NCI-H748 (cell line): ENCODE measurements at regions not wholly inside any gene's neighbourhood (a gene's known extent, or its start where the extent isn't known, plus 50 kb on each side); places are given as distances from the start of the nearest gene placed in this dataset.
"Not testable (repeated sequence)": the region's sequence is repeated elsewhere in the genome, so short reads cannot be mapped to it uniquely, and the experiment has no call there.

Source experiments
- DNase-seq: peaks from one replicate; lab custom pipeline; 2025; ENCODE audit not compliant: unreplicated experiment; lab: John Stamatoyannopoulos, UW

- no peak for DNase-seq
Measured at GRCh38 chr2:208674919-208675318, 268.3 kb downstream of the PTH2R start.

- not testable (repeated sequence) for DNase-seq
Measured at GRCh38 chr2:208685929-208686328, 279.3 kb downstream of the PTH2R start.

DNA sequence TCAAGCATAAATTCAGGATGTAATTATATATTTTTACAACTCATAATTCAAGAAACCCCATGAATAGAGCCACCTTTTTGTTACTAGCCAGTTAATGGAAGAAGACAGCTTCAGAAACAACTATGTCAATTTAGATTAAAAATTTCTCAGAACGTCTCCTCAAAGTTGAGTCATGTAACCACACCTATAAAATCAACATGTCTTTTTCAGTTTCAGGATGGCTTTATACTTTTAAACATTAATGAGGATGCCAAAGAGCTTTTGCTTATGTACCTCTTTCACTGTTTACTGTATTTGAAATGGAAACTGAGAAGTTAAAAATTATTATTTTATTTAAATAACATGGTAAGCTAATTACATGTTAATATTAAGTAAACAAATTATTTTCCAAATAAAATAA is 280.1 kb downstream of the PTH2R start:
- DNase-seq, result no peak

- not testable (repeated sequence) for DNase-seq
Measured at GRCh38 chr2:208687720-208688119, 281.1 kb downstream of the PTH2R start.

DNA sequence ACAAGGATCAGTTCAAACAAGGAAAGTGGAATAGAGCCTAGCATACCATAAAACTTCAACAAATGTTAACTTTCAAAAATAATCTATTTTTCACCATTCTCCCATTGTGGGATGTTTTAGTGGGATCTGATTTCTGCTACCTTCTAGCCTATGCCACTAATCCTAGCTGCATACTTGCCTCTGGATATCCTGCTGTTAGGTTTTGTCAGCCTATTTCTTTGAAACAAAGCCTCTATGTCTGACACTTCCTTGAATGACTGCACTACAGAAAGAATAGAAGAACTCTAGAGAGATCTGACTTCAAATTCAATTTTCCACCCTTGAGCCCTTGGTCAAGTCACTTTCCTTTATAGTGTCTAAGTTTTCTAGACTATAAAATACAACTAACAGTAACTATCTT is 291.5 kb downstream of the PTH2R start:
- no peak for DNase-seq

GRCh38 chr2:208708486-208708885 is 301.9 kb downstream of the PTH2R start:
- DNase-seq, result peak; percentile 81

DNA sequence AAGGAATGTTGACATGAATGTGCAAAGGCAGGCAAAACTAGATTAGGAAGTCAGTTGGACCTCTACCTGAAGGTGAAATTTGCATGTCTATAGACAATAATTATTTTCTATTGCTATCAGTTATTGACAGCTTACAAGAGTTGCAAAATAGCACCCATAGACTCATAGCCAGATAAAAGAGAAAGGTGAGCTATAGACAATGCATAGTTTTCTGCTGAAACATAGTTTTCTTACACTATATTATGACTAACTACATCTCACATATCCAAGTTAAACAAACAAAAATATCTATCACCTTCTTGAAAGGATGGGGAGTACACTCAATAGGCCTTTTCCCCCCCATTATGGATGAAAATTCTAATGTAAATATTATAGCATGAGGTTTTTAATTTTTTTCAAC is 305.0 kb downstream of the PTH2R start:
- no peak for DNase-seq

DNA sequence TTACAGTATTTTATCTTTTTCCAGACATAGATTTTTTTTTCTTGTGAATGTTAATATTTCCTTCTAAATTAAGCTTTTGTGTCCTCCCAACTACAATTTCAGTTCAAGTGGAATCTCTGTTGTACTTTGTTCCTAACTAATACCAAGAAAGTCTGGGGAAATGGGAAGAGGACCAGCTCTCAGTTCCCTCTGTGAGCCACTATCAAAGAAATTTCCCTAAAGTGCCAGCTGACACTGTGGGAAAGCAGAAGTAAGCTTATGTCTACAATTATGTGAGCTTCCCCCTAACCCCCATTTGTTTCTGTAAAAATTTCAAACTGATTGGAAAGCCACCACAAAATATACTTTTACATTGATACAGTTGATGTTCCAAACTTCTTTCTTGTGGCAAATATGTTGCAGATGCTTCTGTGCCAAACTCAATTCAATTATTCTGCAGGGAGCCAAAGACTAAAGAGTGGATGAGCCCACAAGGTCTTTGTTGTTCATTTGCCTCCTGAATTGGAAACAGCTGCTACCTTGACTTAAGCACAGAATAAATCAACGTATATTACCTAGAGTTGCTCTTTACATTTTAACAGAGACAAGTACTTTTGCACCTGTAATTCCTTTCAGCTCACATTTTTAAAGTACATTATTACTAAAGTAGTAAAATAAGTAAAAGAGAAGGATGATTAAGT is 306.6 kb downstream of the PTH2R start:
- peak; percentile 83 for DNase-seq

DNA sequence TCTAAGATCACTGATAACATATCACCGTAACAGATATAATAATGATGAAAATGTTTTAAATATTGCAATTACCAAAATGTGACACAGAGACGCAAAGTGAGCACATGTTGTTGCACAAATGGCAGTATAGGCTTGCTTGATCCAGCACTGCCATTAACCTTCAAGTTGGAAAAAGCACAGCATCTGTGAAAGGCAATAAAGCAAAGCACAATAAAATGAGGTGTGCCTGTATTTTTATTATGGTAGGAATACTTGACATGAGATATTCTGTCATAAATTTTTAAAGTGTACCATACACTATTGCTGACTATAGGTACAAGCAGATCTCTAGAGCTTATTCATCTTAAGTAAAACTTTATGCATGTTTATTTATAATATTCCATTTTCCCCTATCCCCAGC is 312.2 kb downstream of the PTH2R start:
- DNase-seq, result no peak

- DNase-seq, result no peak
Measured at GRCh38 chr2:208722731-208723130, 316.1 kb downstream of the PTH2R start.

DNA sequence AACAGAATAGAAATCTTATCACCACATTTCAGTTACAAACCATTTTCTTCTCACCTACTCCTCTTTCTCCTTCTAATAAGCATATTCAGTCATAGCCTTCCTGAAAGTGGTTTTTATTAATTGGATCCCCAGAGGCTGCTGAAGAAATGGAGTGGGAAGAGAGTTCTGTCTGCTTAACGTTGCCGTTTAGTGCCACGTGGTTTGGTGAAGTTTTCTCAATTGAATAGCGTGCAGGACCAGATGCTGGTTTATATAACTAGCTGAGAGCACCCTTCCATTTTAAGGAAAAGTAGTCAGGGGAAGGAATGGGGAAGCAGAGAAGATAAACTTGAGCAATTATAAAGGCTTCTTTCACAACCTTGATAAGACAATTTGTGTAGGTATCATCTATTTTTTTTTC is 318.7 kb downstream of the PTH2R start:
- DNase-seq, result no peak

GRCh38 chr2:208726242-208726641 is 319.6 kb downstream of the PTH2R start:
- DNase-seq, result no peak

DNA sequence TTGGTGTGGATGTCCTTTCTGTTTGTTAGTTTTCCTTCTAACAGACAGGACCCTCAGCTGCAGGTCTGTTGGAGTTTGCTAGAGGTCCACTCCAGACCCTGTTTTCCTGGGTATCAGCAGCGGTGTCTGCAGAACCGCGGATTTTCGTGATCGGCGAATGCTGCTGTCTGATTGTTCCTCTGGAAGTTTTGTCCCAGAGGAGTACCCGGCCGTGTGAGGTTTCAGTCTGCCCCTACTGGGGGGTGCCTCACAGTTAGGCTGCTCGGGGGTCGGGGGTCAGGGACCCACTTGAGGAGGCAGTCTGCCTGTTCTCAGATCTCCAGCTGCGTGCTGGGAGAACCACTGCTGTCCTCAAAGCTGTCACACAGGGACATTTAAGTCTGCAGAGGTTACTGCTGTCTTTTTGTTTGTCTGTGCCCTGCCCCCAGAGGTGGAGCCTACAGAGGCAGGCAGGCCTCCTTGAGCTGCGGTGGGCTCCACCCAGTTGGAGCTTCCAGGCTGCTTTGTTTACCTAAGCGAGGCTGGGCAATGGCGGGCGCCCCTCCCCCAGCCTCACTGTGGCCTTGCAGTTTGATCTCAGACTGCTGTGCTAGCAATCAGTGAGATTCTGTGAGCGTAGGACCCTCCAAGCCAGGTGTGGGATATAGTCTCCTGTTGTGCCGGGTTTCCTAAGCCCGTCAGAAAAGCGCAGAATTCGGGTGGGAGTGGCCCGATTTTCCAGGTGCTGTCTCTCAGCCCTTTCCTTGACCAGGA is 345.2 kb downstream of the PTH2R start:
- DNase-seq, result not testable (repeated sequence)

DNA sequence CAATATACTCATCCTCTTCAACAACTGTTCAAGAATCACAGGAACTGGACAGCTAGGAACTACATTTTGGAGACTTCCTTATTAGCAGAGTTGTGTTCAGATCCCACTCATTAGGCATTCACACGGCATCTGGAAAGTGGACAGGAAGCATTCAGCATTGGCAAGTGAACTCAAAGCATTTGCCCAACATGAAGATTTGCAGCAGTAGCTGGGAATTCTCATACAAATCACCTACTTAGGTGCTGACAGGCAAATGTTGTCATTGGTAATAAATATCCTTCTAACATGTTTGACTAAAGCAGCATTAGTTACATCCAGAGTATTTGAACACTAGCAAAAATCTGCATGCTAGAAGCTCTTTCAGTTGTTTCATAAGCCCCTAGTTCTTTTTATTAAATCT is 350.8 kb downstream of the PTH2R start:
- DNase-seq, result no peak

DNA sequence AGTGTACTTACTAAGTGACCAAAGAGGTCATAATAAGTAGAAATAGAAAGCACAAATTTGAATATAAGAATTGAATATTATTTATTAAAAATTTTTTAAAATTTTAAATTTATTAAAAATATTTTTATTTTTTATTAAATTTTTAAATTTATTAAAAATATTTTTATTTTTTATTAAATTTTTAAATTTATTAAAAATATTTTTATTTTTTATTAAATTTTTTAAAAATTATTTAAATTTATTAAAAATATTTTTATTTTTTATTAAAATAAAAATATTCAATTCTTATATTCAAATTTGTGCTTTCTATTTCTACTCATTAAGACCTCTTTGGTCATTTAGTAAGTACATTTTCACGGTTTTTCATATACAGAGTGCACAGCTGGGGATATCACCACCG is 366.5 kb downstream of the PTH2R start:
- not testable (repeated sequence) for DNase-seq

DNA sequence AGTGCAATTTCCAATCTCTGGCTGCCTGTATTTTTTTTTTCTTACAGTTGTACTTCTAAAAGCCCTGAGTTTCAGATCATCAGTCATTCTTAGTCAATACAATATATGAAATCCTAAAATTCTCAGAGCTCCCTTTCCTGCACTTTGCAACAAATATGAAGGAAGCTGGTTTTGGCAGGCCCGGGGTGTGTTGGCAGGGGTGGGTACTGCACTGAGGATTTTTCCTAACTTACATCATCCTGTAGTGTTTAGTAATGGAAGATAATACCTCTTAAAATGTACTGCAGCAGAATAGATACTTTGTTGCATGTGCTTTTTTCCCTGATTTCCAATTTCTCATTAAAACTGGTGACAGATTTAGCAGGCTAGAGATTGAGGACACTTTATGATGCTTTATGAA is 374.6 kb downstream of the PTH2R start:
- no peak for DNase-seq

DNA sequence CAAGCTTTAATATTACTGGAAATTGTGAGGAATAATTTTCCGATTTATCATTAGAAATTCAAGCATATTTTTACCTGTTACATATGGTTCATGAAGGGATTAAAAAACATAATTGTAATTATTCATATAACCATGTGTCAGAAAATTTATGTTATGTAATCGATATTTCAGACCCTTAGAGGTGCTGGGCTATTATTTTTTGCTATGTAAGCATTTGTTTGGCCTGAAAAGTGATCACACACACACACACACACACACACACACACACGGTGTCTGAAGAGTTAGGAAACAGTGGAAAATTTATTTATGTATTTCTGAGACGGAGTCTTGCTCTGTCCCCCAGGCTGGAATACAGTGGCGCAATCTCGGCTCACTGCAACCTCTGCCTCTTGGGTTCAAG is 375.5 kb downstream of the PTH2R start:
- DNase-seq, result no peak

DNA sequence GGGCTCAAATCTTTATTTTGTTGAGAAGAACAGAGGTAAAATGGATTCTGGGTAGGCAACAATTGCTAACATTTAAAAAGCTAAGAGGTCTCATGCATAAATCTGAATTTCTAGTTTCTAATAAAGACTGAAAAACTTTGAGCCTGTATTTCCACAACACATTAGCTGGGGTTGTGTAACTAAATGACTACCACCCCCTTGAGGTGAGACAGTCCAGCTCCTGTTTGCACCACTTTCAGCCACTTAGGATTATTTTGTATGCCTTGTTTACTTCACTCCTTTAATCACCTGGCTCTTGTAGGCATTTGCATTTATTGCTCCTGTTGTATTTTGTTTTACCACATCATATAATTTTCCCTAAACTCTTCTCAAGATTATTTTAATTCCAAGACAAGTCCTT is 376.6 kb downstream of the PTH2R start:
- peak; percentile 72 for DNase-seq

DNA sequence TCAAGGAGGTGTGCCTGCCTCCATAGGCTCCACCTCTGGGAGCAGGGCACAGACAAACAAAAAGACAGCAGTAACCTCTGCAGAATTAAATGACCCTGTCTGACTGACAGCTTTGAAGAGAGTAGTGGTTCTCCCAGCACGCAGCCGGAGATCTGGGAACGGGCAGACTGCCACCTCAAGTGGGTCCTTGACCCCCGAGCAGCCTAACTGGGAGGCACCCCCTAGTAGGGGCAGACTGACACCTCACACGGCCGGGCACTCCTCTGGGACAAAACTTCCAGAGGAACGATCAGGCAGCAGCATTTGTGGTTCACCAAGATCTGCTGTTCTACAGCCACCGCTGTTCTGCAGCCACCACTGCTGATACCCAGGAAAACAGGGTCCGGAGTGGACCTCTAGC is 378.2 kb downstream of the PTH2R start:
- not testable (repeated sequence) for DNase-seq

- no peak for DNase-seq
Measured at GRCh38 chr2:208791257-208791656, 384.7 kb downstream of the PTH2R start.

GRCh38 chr2:208792766-208793165 is 386.2 kb downstream of the PTH2R start:
- DNase-seq, result no peak

DNA sequence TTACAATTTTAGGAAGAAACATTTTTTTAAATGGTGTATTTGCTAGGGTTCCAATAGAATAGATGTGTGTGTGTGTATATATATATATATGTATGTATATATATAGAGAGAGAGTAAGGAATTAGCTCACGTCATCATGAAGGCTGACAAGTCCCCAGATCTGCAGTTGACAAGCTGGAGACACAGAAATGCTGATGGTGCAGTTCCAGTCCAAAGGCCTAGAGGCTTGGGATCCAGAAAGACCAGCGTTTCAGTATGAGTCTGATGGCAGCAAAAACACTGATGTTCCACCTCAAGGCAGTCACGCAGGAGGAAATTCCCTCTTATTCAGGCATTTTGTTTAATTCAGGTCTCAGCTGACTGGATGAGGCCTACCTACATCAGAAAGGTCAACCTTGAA is 386.8 kb downstream of the PTH2R start:
- DNase-seq, result no peak
